AG04450 (cell line): ENCODE measurements at regions not wholly inside any gene's neighbourhood (a gene's known extent, or its start where the extent isn't known, plus 50 kb on each side); places are given as distances from the start of the nearest gene placed in this dataset.

Experiments
- CTCF ChIA-PET: fragments of 300-600, 350-600 bp; formaldehyde crosslinking; extraction: SDS; loops from one replicate; lab custom pipeline; 2022; ENCODE audit warnings: antibody characterized with exemption, inconsistent platforms; lab: Charles Lee
- POLR2A ChIA-PET: fragments of 350-600 bp; formaldehyde crosslinking; extraction: SDS; loops from one replicate; lab custom pipeline; 2021; ENCODE audit warnings: antibody characterized with exemption, inconsistent platforms; lab: Yijun Ruan, JAX
- DNase-seq: peaks from one replicate; pipeline ENCODE4 v3.0.0-alpha.2; 2011; ENCODE audit warnings: low read depth, low spot score
- H3K27ac ChIP-seq: one replicate; pipeline ENCODE4 v1.5.1; 2012; ENCODE audit warnings: low read depth, low read length, control low read depth
- H3K27me3 ChIP-seq: one replicate; pipeline ENCODE4 v1.6.0; 2012; ENCODE audit warnings: low read length; ENCODE audit not compliant: control insufficient read depth, insufficient read depth
- H3K4me3 ChIP-seq: 2 replicates; pipeline ENCODE4 v1.5.1; 2011; ENCODE audit warnings: mild to moderate bottlenecking, low read depth, low read length, control low read depth
- H3K9me3 ChIP-seq: 2 replicates; pipeline ENCODE4 v1.5.1; 2012; ENCODE audit warnings: low read length; ENCODE audit not compliant: control insufficient read depth, insufficient read depth
- CTCF ChIP-seq: IDR thresholded peaks from 2 replicates; pipeline ENCODE4 v1.5.1; 2011; ENCODE audit warnings: low read depth, low read length, control low read depth, inconsistent platforms

- POLR2A ChIA-PET: no interaction called here
- CTCF ChIA-PET: no interaction called here
- Histone ChIP-seq H3K9me3 (peaks cover 9% of the 10 kb centered on the region), H3K27ac (no peak overlapping the region), H3K4me3 (no peak overlapping the region), H3K27me3 (no peaks in the 10 kb centered on the region)
- DNase-seq: no peak
- no peak for TF ChIP-seq CTCF
These were observed 168.6 kb upstream of the RGMB start for GRCh38 chr5:98604721-98605425.

- TF ChIP-seq CTCF: no peak
- CTCF ChIA-PET: no interaction called here
- POLR2A ChIA-PET: no interaction called here
- DNase-seq: no peak
- H3K9me3 ChIP-seq: peaks cover 8% of the 10 kb centered on the region
- H3K27me3 ChIP-seq: no peaks in the 10 kb centered on the region
- no peak overlapping the region for H3K4me3 ChIP-seq
- no peak overlapping the region for H3K27ac ChIP-seq
These were observed 168.0 kb upstream of the RGMB start for GRCh38 chr5:98605426-98605825.

- CTCF ChIA-PET: interaction anchor here (1.0 kb wide), 1 partner anchor 19 kb away, joined by 3 read pairs; no protein-coding TSS in a partner anchor
- POLR2A ChIA-PET: no interaction called here
- Histone ChIP-seq H3K27me3 (no peaks in the 10 kb centered on the region), H3K9me3 (no peaks in the 10 kb centered on the region), H3K4me3 (no peak overlapping the region), H3K27ac (no peak overlapping the region)
- no peak for TF ChIP-seq CTCF
- DNase-seq: no peak
These were observed 166.5 kb upstream of the RGMB start for GRCh38 chr5:98606961-98607360.

GRCh38 chr5:98608052-98608451, 165.4 kb upstream of the RGMB start:
- ChIA-PET POLR2A (no interaction called here), CTCF (interaction anchor here (1.0 kb wide), 1 partner anchor 20 kb away, joined by 3 read pairs; no protein-coding TSS in a partner anchor)
- Histone ChIP-seq H3K27me3 (no peaks in the 10 kb centered on the region), H3K9me3 (no peaks in the 10 kb centered on the region), H3K27ac (no peak overlapping the region), H3K4me3 (no peak overlapping the region)
- DNase-seq: no peak
- no peak for TF ChIP-seq CTCF

GRCh38 chr5:98614341-98614740, 159.1 kb upstream of the RGMB start:
- no peak for DNase-seq
- ChIA-PET CTCF (no interaction called here), POLR2A (no interaction called here)
- H3K27me3 ChIP-seq: no peaks in the 10 kb centered on the region
- no peak overlapping the region for H3K4me3 ChIP-seq
- H3K9me3 ChIP-seq: no peaks in the 10 kb centered on the region
- no peak overlapping the region for H3K27ac ChIP-seq
- TF ChIP-seq CTCF: no peak
